RWPE2 (cell line): ENCODE measurements at regions not wholly inside any gene's neighbourhood (a gene's known extent, or its start where the extent isn't known, plus 50 kb on each side); places are given as distances from the start of the nearest gene placed in this dataset.

ENCODE experiments used
- ATAC-seq: fragments of 200-7000 bp; cut with Tn5 transposase; 3 replicates; pipeline ENCODE4 v1.9.1; 2021; ENCODE audit warnings: low read depth
- DNase-seq: peaks from one replicate; pipeline ENCODE4 v3.0.0-alpha.2; 2020; ENCODE audit warnings: low spot score
- H3K27ac ChIP-seq: fragments of 450-650 bp; 2 replicates; pipeline ENCODE4 v1.5.1; 2017; ENCODE audit warnings: mild to moderate bottlenecking; ENCODE audit not compliant: poor library complexity, severe bottlenecking
- H3K27me3 ChIP-seq: fragments of 250-450 bp; sonication (Bioruptor Pico); 2 replicates; pipeline ENCODE4 v1.5.1; 2021; ENCODE audit warnings: mild to moderate bottlenecking, moderate library complexity; ENCODE audit not compliant: insufficient read depth, poor library complexity, severe bottlenecking
- H3K36me3 ChIP-seq: fragments of 250-450 bp; sonication (Bioruptor Pico); 2 replicates; pipeline ENCODE4 v1.5.1; 2020; ENCODE audit warnings: low read depth, mild to moderate bottlenecking, moderate library complexity
- H3K4me1 ChIP-seq: fragments of 250-450 bp; sonication (Bioruptor Pico); 2 replicates; pipeline ENCODE4 v1.5.1; 2021; ENCODE audit warnings: mild to moderate bottlenecking, moderate library complexity; ENCODE audit not compliant: insufficient read depth, poor library complexity, severe bottlenecking
- H3K4me3 ChIP-seq: fragments of 250-450 bp; sonication (Bioruptor Pico); 2 replicates; pipeline ENCODE4 v1.5.1; 2021; ENCODE audit warnings: mild to moderate bottlenecking, moderate library complexity; ENCODE audit not compliant: severe bottlenecking
- H3K9me3 ChIP-seq: fragments of 250-450 bp; sonication (Bioruptor Pico); 2 replicates; pipeline ENCODE4 v1.5.1; 2021; ENCODE audit warnings: mild to moderate bottlenecking, moderate library complexity; ENCODE audit not compliant: severe bottlenecking
- CTCF ChIP-seq: fragments of 450-650 bp; IDR thresholded peaks from one replicate; pipeline ENCODE4 v1.5.1; 2017; ENCODE audit warnings: mild to moderate bottlenecking, moderate library complexity; ENCODE audit not compliant: poor library complexity, severe bottlenecking

GRCh38 chr20:50317609-50318008, 127.0 kb downstream of the CEBPB start:
- Histone ChIP-seq H3K4me3 (no peak overlapping the region), H3K9me3 (no peaks in the 10 kb centered on the region), H3K27me3 (no peaks in the 10 kb centered on the region), H3K4me1 (peaks cover 30% of the 10 kb centered on the region), H3K27ac (no peak overlapping the region), H3K36me3 (no peaks in the 10 kb centered on the region)
- TF ChIP-seq CTCF: no peak
- DNase-seq (peak; percentile 83), ATAC-seq (no peak)

GRCh38 chr20:50318710-50319109, 128.1 kb downstream of the CEBPB start:
- Histone ChIP-seq H3K27me3 (no peaks in the 10 kb centered on the region), H3K36me3 (no peaks in the 10 kb centered on the region), H3K4me3 (no peak overlapping the region), H3K4me1 (peaks cover 20% of the 10 kb centered on the region), H3K27ac (no peak overlapping the region), H3K9me3 (no peaks in the 10 kb centered on the region)
- DNase-seq (peak; percentile 74), ATAC-seq (no peak)
- no peak for TF ChIP-seq CTCF

GRCh38 chr20:50320005-50320900, 129.6 kb downstream of the CEBPB start:
- DNase-seq (peak; percentile 80), ATAC-seq (peak; percentile 1; the same call in 2 of the 3 replicates)
- H3K9me3 ChIP-seq: no peaks in the 10 kb centered on the region
- H3K27ac ChIP-seq: peak overlapping the region; percentile 86
- peaks cover 20% of the 10 kb centered on the region for H3K4me1 ChIP-seq
- H3K36me3 ChIP-seq: no peaks in the 10 kb centered on the region
- H3K27me3 ChIP-seq: no peaks in the 10 kb centered on the region
- no peak for TF ChIP-seq CTCF
- peak overlapping the region; percentile 29 for H3K4me3 ChIP-seq

GRCh38 chr20:50320901-50321796, 130.5 kb downstream of the CEBPB start:
- TF ChIP-seq CTCF: peak; percentile 40
- peak; percentile 100 for DNase-seq
- Histone ChIP-seq H3K4me3 (peak overlapping the region; percentile 29), H3K9me3 (no peaks in the 10 kb centered on the region), H3K27ac (peak overlapping the region; percentile 86), H3K27me3 (no peaks in the 10 kb centered on the region), H3K4me1 (peaks cover 20% of the 10 kb centered on the region), H3K36me3 (no peaks in the 10 kb centered on the region)
- ATAC-seq: peak; percentile 93
